OCI-LY3 (cell line): ENCODE measurements at regions not wholly inside any gene's neighbourhood (a gene's known extent, or its start where the extent isn't known, plus 50 kb on each side); places are given as distances from the start of the nearest gene placed in this dataset.

Experiments
- EZH2phosphoT487 ChIP-seq: fragments of 200-600 bp; shearing (Covaris generic); IDR thresholded peaks from 2 replicates; pipeline ENCODE4 v1.6.1; 2018; ENCODE audit warnings: antibody characterized with exemption, mixed run types, low read depth
- TF ChIP-seq, protein P1 (sequence below): fragments of 200-600, 300-600 bp; sonication (generic); IDR thresholded peaks from 2 replicates; pipeline ENCODE4 v1.5.1; 2014; ENCODE audit warnings: antibody characterized with exemption, low read length, low read depth

DNA sequence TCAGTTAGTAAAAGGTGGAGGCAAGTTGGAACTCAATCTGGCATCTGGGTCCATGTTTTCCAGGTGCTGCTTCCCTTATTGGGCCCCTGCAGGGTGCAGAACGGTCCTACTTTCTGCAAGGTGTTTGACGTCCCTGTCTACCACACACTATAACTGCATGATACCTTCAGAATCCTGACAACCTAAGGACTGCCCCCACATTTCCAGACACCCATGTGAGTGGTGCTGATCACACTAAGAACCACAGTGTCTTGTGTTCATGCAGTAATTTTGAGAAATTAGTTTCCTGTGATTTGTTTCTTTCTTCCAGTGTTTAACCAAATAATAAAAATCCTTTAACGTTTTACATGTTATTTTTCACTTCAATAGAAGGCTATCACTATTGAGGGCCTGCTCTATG, 121.1 kb upstream of the MDM1 start:
- TF ChIP-seq, protein P1, sequence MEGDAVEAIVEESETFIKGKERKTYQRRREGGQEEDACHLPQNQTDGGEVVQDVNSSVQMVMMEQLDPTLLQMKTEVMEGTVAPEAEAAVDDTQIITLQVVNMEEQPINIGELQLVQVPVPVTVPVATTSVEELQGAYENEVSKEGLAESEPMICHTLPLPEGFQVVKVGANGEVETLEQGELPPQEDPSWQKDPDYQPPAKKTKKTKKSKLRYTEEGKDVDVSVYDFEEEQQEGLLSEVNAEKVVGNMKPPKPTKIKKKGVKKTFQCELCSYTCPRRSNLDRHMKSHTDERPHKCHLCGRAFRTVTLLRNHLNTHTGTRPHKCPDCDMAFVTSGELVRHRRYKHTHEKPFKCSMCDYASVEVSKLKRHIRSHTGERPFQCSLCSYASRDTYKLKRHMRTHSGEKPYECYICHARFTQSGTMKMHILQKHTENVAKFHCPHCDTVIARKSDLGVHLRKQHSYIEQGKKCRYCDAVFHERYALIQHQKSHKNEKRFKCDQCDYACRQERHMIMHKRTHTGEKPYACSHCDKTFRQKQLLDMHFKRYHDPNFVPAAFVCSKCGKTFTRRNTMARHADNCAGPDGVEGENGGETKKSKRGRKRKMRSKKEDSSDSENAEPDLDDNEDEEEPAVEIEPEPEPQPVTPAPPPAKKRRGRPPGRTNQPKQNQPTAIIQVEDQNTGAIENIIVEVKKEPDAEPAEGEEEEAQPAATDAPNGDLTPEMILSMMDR, result no peak
- TF ChIP-seq EZH2phosphoT487, result no peak
